Nephron (organoid): ENCODE measurements at regions not wholly inside any gene's neighbourhood (a gene's known extent, or its start where the extent isn't known, plus 50 kb on each side); places are given as distances from the start of the nearest gene placed in this dataset.
A peak's percentile ranks its signal among the peaks of the same experiment; 100 is the strongest.
"Not testable (repeated sequence)": the region's sequence is repeated elsewhere in the genome, so short reads cannot be mapped to it uniquely, and the experiment has no call there.

Source experiments
- H3K27ac Mint-ChIP-seq, 3 experiments: 2 replicates each; pipeline ENCODE4 v1.8.0; 2020; ENCODE audit warnings: mixed read lengths in 3 of 3, mild to moderate bottlenecking in 2 of 3, moderate library complexity in 1 of 3
- H3K27me3 Mint-ChIP-seq: 2 replicates; pipeline ENCODE4 v1.8.0; 2021; ENCODE audit warnings: low read depth, mild to moderate bottlenecking, moderate library complexity, mixed read lengths
- H3K36me3 Mint-ChIP-seq: 2 replicates; pipeline ENCODE4 v1.8.0; 2020; ENCODE audit warnings: low read depth, mixed read lengths
- H3K4me1 Mint-ChIP-seq: 2 replicates; pipeline ENCODE4 v1.8.0; 2020; ENCODE audit warnings: mixed read lengths
- H3K4me3 Mint-ChIP-seq, 3 experiments: 2 replicates each; pipeline ENCODE4 v1.8.0; 2020; ENCODE audit warnings: mild to moderate bottlenecking in 3 of 3, mixed read lengths in 3 of 3, moderate library complexity in 2 of 3
- H3K9me3 Mint-ChIP-seq: 2 replicates; pipeline ENCODE4 v1.8.0; 2020; ENCODE audit warnings: mixed read lengths
- CTCF ChIP-seq, 3 experiments: fragments of 200-600 bp; sonication (generic); IDR thresholded peaks; one replicate each; pipeline ENCODE4 v1.5.0; 2021; ENCODE audit warnings: antibody characterized with exemption in 3 of 3; ENCODE audit not compliant: unreplicated experiment in 3 of 3

GRCh38 chr6:115058414-115059211 lies 715.8 kb upstream of the HS3ST5 start:
- Mint-ChIP-seq H3K36me3 (no peaks in the 10 kb centered on the region), H3K4me1 (no peaks in the 10 kb centered on the region)
- no peak for TF ChIP-seq CTCF (IDR thresholded peaks at IDR 0.05; ENCODE audit: unreplicated experiment in 3 of 3)

GRCh38 chr6:115055579-115055978 lies 712.8 kb upstream of the HS3ST5 start:
- Mint-ChIP-seq H3K27me3 (no peaks in the 10 kb centered on the region), H3K27ac (no peak overlapping the region), H3K36me3 (no peaks in the 10 kb centered on the region), H3K4me1 (no peaks in the 10 kb centered on the region), H3K9me3 (no peaks in the 10 kb centered on the region), H3K4me3 (no peak overlapping the region)
- no peak for TF ChIP-seq CTCF (IDR thresholded peaks at IDR 0.05; ENCODE audit: unreplicated experiment in 3 of 3)

More at GRCh38 chr6:115058414-115059211, 715.8 kb upstream of the HS3ST5 start:
- no peaks in the 10 kb centered on the region for H3K9me3 Mint-ChIP-seq
- no peaks in the 10 kb centered on the region for H3K27me3 Mint-ChIP-seq
- no peak overlapping the region for H3K27ac Mint-ChIP-seq
- H3K4me3 Mint-ChIP-seq: no peak overlapping the region

DNA sequence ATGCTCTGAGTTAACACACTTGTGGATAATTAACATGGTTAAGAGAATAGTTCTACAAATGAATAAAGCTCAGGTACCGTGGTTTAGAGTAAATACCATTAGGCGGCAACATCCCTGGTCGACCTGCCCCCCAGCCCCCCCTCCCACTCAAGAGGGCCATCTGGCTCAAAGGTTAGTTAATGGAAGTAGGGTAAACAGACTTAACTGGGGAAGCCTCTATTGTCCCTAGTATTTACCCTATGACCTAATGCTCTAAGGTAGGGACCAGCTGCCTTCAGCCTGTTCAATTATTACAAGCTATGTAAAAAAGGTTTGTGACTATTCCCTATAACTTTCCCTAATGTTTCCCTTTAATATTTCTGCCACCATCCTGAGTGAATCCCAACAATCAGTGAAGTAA lies 711.4 kb upstream of the HS3ST5 start:
- not testable (repeated sequence) for H3K9me3 Mint-ChIP-seq, H3K4me1 Mint-ChIP-seq, H3K4me3 Mint-ChIP-seq, H3K27ac Mint-ChIP-seq, H3K27me3 Mint-ChIP-seq, H3K36me3 Mint-ChIP-seq

GRCh38 chr6:115053169-115053860 lies 710.5 kb upstream of the HS3ST5 start:
- no peak overlapping the region for H3K27ac Mint-ChIP-seq
- no peak overlapping the region for H3K4me3 Mint-ChIP-seq
- TF ChIP-seq CTCF (IDR thresholded peaks at IDR 0.05; ENCODE audit: unreplicated experiment in 3 of 3): no peak
- no peaks in the 10 kb centered on the region for H3K4me1 Mint-ChIP-seq
- H3K9me3 Mint-ChIP-seq: no peaks in the 10 kb centered on the region
- peaks cover 2% of the 10 kb centered on the region for H3K27me3 Mint-ChIP-seq
- H3K36me3 Mint-ChIP-seq: no peaks in the 10 kb centered on the region

DNA sequence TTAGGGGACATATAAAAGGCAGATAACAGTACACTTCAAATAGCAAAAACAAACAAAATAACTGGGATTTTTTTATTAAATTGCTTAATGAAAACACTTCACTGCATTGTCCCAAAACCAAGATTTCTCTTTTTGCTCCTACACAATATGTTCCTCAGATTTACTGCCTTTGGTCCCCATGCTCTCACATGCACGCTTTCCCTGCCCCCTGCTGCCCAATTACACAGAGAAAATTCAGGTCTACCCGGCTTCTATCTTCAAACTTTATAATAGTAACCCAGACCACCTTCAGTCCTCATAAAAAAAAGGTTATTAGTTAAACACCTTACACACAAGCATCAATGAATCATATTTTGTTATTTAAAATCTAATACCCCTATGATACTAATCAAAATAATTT lies 673.8 kb upstream of the HS3ST5 start:
- no peak overlapping the region for H3K27ac Mint-ChIP-seq
- H3K4me3 Mint-ChIP-seq: no peak overlapping the region
- no peaks in the 10 kb centered on the region for H3K27me3 Mint-ChIP-seq
- peaks cover 4% of the 10 kb centered on the region for H3K9me3 Mint-ChIP-seq
- no peaks in the 10 kb centered on the region for H3K4me1 Mint-ChIP-seq
- H3K36me3 Mint-ChIP-seq: no peaks in the 10 kb centered on the region
- no peak for TF ChIP-seq CTCF (IDR thresholded peaks at IDR 0.05; ENCODE audit: unreplicated experiment in 3 of 3)

GRCh38 chr6:115004982-115005381 lies 662.2 kb upstream of the HS3ST5 start:
- no peaks in the 10 kb centered on the region for H3K27me3 Mint-ChIP-seq

More at GRCh38 chr6:115004982-115005381, 662.2 kb upstream of the HS3ST5 start:
- Mint-ChIP-seq H3K36me3 (no peaks in the 10 kb centered on the region), H3K4me1 (peaks cover 12% of the 10 kb centered on the region), H3K9me3 (peaks cover 3% of the 10 kb centered on the region), H3K27ac (peak overlapping the region; percentile 36 to 77 (median 57)), H3K4me3 (no peak overlapping the region)
- no peak for TF ChIP-seq CTCF (IDR thresholded peaks at IDR 0.05; ENCODE audit: unreplicated experiment in 3 of 3)
